ENCODE measurements at regions not wholly inside any gene's neighbourhood (a gene's known extent, or its start where the extent isn't known, plus 50 kb on each side); places are given as distances from the start of the nearest gene placed in this dataset.

- no peak for TF ChIP-seq CTCF (conservative IDR thresholded peaks at IDR 0.05)
- no peak for TF ChIP-seq EZH2 (IDR thresholded peaks at IDR 0.05; ENCODE audit: low read depth)
Measured at GRCh38 chr20:2213401-2213800, 82.4 kb upstream of the TGM3 start.

Data from PC-9 (cell line).